Stimulated activated CD4-positive, alpha-beta T cell treated with anti-CD3 and anti-CD28 coated beads, TNF-alpha, amount 100 ng/mL, for 4 hours (primary cell): ENCODE measurements at regions not wholly inside any gene's neighbourhood (a gene's known extent, or its start where the extent isn't known, plus 50 kb on each side); places are given as distances from the start of the nearest gene placed in this dataset.
"Not testable (repeated sequence)": the region's sequence is repeated elsewhere in the genome, so short reads cannot be mapped to it uniquely, and the experiment has no call there.

Experiments used
- DNase-seq, 3 experiments: peaks; one replicate each; pipeline ENCODE4 v3.0.0-alpha.2; 2020; ENCODE audit warnings: low read depth in 3 of 3

GRCh38 chr5:82426464-82427154 is 148.5 kb upstream of the RPS23 start:
- no peak for DNase-seq

GRCh38 chr5:82425591-82425990 is 147.4 kb upstream of the RPS23 start:
- DNase-seq: no peak

GRCh38 chr5:82424211-82424610 is 146.1 kb upstream of the RPS23 start:
- no peak for DNase-seq

GRCh38 chr5:82422751-82423181 is 144.6 kb upstream of the RPS23 start:
- no peak for DNase-seq

- DNase-seq: no peak
Measured at GRCh38 chr5:82422001-82422740, 144.0 kb upstream of the RPS23 start.

- DNase-seq: no peak
Measured at GRCh38 chr5:82421119-82421518, 143.0 kb upstream of the RPS23 start.

- not testable (repeated sequence) for DNase-seq
Measured at GRCh38 chr5:82420524-82420923, 142.4 kb upstream of the RPS23 start.

GRCh38 chr5:82419559-82420332 is 141.6 kb upstream of the RPS23 start:
- DNase-seq: no peak

GRCh38 chr5:82418608-82418950 is 140.4 kb upstream of the RPS23 start:
- DNase-seq: no peak

- DNase-seq: no peak
Measured at GRCh38 chr5:82417776-82418607, 139.8 kb upstream of the RPS23 start.

- DNase-seq: no peak
Measured at GRCh38 chr5:82416512-82416911, 138.4 kb upstream of the RPS23 start.

- no peak for DNase-seq
Measured at GRCh38 chr5:82414041-82414388, 135.9 kb upstream of the RPS23 start.

GRCh38 chr5:82413302-82414040 is 135.3 kb upstream of the RPS23 start:
- no peak for DNase-seq

GRCh38 chr5:82408033-82408432 is 129.9 kb upstream of the RPS23 start:
- no peak for DNase-seq

- no peak for DNase-seq
Measured at GRCh38 chr5:82406205-82406773, 128.1 kb upstream of the RPS23 start.

GRCh38 chr5:82405618-82406204 is 127.6 kb upstream of the RPS23 start:
- no peak for DNase-seq

- no peak for DNase-seq
Measured at GRCh38 chr5:82405161-82405560, 127.0 kb upstream of the RPS23 start.

GRCh38 chr5:82404382-82404945 is 126.3 kb upstream of the RPS23 start:
- DNase-seq: no peak

- DNase-seq: no peak
Measured at GRCh38 chr5:82403724-82404123, 125.6 kb upstream of the RPS23 start.

- no peak for DNase-seq
Measured at GRCh38 chr5:82403026-82403425, 124.9 kb upstream of the RPS23 start.
